GM23248 (cell line): ENCODE measurements at regions not wholly inside any gene's neighbourhood (a gene's known extent, or its start where the extent isn't known, plus 50 kb on each side); places are given as distances from the start of the nearest gene placed in this dataset.

ENCODE experiments used
- EZH2 ChIP-seq: fragments of 200-600 bp; sonication (generic); IDR thresholded peaks from 2 replicates; pipeline ENCODE4 v1.6.1; 2018; ENCODE audit warnings: antibody characterized with exemption, mild to moderate bottlenecking; ENCODE audit not compliant: insufficient read depth, poor library complexity, severe bottlenecking
- EZH2phosphoT487 ChIP-seq: fragments of 200-600 bp; sonication (generic); IDR thresholded peaks from 2 replicates; pipeline ENCODE4 v1.6.1; 2018; ENCODE audit warnings: antibody characterized with exemption, moderate library complexity, mild to moderate bottlenecking, low read depth; ENCODE audit not compliant: insufficient read depth

- TF ChIP-seq EZH2, result no peak
- no peak for TF ChIP-seq EZH2phosphoT487
These were observed 67.3 kb downstream of the GLI2 start for GRCh38 chr2:120802867-120803484.
